ENCODE measurements at regions not wholly inside any gene's neighbourhood (a gene's known extent, or its start where the extent isn't known, plus 50 kb on each side); places are given as distances from the start of the nearest gene placed in this dataset.

- Histone ChIP-seq H3K9me3 (peaks cover 0 to 12% (median under 1%) of the 10 kb centered on the region in 12 donors), H3K27ac (no peak overlapping the region), H3K4me1 (no peaks in the 10 kb centered on the region), H3K36me3 (no peaks in the 10 kb centered on the region), H3K27me3 (no peaks in the 10 kb centered on the region), H3K4me3 (no peak overlapping the region)
- ATAC-seq (peak in 1 of 4 donors; percentile 79), DNase-seq (no peak)
- WGBS, 4 donors: 75 to 81% (median 80%) methylated on average over 1 of the region's 1 CpG
- intact Hi-C loops (cut with DNase I): no loop called here
- TF ChIP-seq POLR2A (IDR thresholded peaks at IDR 0.05): no peak
- TF ChIP-seq, protein P1, sequence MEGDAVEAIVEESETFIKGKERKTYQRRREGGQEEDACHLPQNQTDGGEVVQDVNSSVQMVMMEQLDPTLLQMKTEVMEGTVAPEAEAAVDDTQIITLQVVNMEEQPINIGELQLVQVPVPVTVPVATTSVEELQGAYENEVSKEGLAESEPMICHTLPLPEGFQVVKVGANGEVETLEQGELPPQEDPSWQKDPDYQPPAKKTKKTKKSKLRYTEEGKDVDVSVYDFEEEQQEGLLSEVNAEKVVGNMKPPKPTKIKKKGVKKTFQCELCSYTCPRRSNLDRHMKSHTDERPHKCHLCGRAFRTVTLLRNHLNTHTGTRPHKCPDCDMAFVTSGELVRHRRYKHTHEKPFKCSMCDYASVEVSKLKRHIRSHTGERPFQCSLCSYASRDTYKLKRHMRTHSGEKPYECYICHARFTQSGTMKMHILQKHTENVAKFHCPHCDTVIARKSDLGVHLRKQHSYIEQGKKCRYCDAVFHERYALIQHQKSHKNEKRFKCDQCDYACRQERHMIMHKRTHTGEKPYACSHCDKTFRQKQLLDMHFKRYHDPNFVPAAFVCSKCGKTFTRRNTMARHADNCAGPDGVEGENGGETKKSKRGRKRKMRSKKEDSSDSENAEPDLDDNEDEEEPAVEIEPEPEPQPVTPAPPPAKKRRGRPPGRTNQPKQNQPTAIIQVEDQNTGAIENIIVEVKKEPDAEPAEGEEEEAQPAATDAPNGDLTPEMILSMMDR (IDR thresholded peaks at IDR 0.05): no peak
Measured at GRCh38 chr5:125311743-125312142, 565.3 kb upstream of the ZNF608 start.

- H3K9me3 ChIP-seq: no peaks in the 10 kb centered on the region
- TF ChIP-seq, protein P1 (IDR thresholded peaks at IDR 0.05): no peak
- no peak for TF ChIP-seq POLR2A (IDR thresholded peaks at IDR 0.05)
- no peak overlapping the region for H3K27ac ChIP-seq
- DNase-seq (no peak), ATAC-seq (no peak)
- no peak overlapping the region for H3K4me3 ChIP-seq
- intact Hi-C loops (cut with DNase I): no loop called here
- no peaks in the 10 kb centered on the region for H3K36me3 ChIP-seq
- WGBS, 4 donors: 88 to 97% (median 97%) methylated on average over 1 to 4 of the region's 4 CpGs
- H3K27me3 ChIP-seq: no peaks in the 10 kb centered on the region
- H3K4me1 ChIP-seq: no peaks in the 10 kb centered on the region
Measured at GRCh38 chr5:125313555-125313954, 567.1 kb upstream of the ZNF608 start.

DNA sequence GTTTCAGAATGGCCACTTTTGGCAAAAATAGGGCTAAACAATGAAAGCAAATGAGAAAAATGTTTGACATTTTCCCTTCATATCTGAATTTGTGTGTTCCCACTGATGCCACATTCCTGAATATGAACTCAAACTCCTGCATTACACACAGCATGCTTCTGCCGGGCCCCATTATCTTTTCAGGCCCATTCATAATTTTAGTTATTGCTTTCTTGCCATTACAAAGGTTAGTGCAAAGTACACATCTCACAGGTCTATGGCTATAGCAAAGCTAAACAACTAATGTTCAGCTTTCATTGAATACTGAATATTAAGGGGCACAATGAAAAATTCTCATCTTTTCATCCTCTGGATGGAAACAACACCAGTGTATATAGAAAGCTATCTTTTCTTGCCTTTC lies 568.9 kb upstream of the ZNF608 start:
- no peaks in the 10 kb centered on the region for H3K4me1 ChIP-seq
- 86 to 94% (median 90%) methylated on average over 1 of the region's 1 CpG for WGBS, 4 donors
- no peaks in the 10 kb centered on the region for H3K27me3 ChIP-seq
- H3K36me3 ChIP-seq: no peaks in the 10 kb centered on the region
- no peak overlapping the region for H3K4me3 ChIP-seq
- ATAC-seq (no peak), DNase-seq (no peak)
- intact Hi-C loops (cut with DNase I): no loop called here
- no peaks in the 10 kb centered on the region for H3K9me3 ChIP-seq
- no peak overlapping the region for H3K27ac ChIP-seq
- TF ChIP-seq POLR2A (IDR thresholded peaks at IDR 0.05): no peak
- TF ChIP-seq, protein P1 (IDR thresholded peaks at IDR 0.05): no peak

DNA sequence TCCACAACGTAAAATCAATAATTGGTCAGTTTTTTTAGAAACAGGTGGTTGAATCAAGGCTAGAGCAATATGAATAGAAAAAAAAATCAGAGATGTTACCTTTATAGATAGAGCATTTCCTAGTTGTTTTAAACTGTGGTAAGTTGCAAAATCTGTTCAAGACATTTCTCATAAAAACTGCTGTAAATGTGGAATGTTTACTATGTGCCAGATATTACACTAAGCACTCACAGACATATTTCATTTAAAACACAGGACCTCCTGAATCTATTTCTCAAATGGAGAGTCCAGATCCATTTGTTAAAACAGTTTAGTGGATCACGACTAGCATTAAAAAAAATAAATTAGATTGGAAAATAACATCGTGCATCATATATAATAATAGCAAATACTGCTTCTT lies 570.0 kb upstream of the ZNF608 start:
- intact Hi-C loops (cut with DNase I): no loop called here
- no peaks in the 10 kb centered on the region for H3K27me3 ChIP-seq
- H3K27ac ChIP-seq: no peak overlapping the region
- no peaks in the 10 kb centered on the region for H3K36me3 ChIP-seq
- H3K4me1 ChIP-seq: no peaks in the 10 kb centered on the region
- TF ChIP-seq POLR2A (IDR thresholded peaks at IDR 0.05): no peak
- TF ChIP-seq, protein P1 (IDR thresholded peaks at IDR 0.05): no peak
- no peak for DNase-seq
- WGBS, 4 donors: 72 to 93% (median 88%) methylated on average over 3 of the region's 3 CpGs
- no peak overlapping the region for H3K4me3 ChIP-seq
- no peaks in the 10 kb centered on the region for H3K9me3 ChIP-seq
- ATAC-seq: no peak
